AG04450 (cell line): ENCODE measurements at regions not wholly inside any gene's neighbourhood (a gene's known extent, or its start where the extent isn't known, plus 50 kb on each side); places are given as distances from the start of the nearest gene placed in this dataset.

Source experiments
- CTCF ChIA-PET: fragments of 300-600, 350-600 bp; formaldehyde crosslinking; extraction: SDS; loops from one replicate; lab custom pipeline; 2022; ENCODE audit warnings: antibody characterized with exemption, inconsistent platforms; lab: Charles Lee
- POLR2A ChIA-PET: fragments of 350-600 bp; formaldehyde crosslinking; extraction: SDS; loops from one replicate; lab custom pipeline; 2021; ENCODE audit warnings: antibody characterized with exemption, inconsistent platforms; lab: Yijun Ruan, JAX
- DNase-seq: peaks from one replicate; pipeline ENCODE4 v3.0.0-alpha.2; 2011; ENCODE audit warnings: low read depth, low spot score
- H3K27ac ChIP-seq: one replicate; pipeline ENCODE4 v1.5.1; 2012; ENCODE audit warnings: low read depth, low read length, control low read depth
- H3K27me3 ChIP-seq: one replicate; pipeline ENCODE4 v1.6.0; 2012; ENCODE audit warnings: low read length; ENCODE audit not compliant: control insufficient read depth, insufficient read depth
- H3K4me3 ChIP-seq: 2 replicates; pipeline ENCODE4 v1.5.1; 2011; ENCODE audit warnings: mild to moderate bottlenecking, low read depth, low read length, control low read depth
- H3K9me3 ChIP-seq: 2 replicates; pipeline ENCODE4 v1.5.1; 2012; ENCODE audit warnings: low read length; ENCODE audit not compliant: control insufficient read depth, insufficient read depth
- TF ChIP-seq, protein P1 (sequence below): IDR thresholded peaks from 2 replicates; pipeline ENCODE4 v1.5.1; 2011; ENCODE audit warnings: low read depth, low read length, control low read depth, inconsistent platforms

GRCh38 chr5:125415126-125415525, 668.7 kb upstream of the ZNF608 start:
- ChIA-PET POLR2A (no interaction called here), CTCF (no interaction called here)
- Histone ChIP-seq H3K9me3 (no peaks in the 10 kb centered on the region), H3K27ac (no peak overlapping the region), H3K4me3 (no peak overlapping the region), H3K27me3 (no peaks in the 10 kb centered on the region)
- no peak for DNase-seq
- TF ChIP-seq, protein P1, sequence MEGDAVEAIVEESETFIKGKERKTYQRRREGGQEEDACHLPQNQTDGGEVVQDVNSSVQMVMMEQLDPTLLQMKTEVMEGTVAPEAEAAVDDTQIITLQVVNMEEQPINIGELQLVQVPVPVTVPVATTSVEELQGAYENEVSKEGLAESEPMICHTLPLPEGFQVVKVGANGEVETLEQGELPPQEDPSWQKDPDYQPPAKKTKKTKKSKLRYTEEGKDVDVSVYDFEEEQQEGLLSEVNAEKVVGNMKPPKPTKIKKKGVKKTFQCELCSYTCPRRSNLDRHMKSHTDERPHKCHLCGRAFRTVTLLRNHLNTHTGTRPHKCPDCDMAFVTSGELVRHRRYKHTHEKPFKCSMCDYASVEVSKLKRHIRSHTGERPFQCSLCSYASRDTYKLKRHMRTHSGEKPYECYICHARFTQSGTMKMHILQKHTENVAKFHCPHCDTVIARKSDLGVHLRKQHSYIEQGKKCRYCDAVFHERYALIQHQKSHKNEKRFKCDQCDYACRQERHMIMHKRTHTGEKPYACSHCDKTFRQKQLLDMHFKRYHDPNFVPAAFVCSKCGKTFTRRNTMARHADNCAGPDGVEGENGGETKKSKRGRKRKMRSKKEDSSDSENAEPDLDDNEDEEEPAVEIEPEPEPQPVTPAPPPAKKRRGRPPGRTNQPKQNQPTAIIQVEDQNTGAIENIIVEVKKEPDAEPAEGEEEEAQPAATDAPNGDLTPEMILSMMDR, result no peak

DNA sequence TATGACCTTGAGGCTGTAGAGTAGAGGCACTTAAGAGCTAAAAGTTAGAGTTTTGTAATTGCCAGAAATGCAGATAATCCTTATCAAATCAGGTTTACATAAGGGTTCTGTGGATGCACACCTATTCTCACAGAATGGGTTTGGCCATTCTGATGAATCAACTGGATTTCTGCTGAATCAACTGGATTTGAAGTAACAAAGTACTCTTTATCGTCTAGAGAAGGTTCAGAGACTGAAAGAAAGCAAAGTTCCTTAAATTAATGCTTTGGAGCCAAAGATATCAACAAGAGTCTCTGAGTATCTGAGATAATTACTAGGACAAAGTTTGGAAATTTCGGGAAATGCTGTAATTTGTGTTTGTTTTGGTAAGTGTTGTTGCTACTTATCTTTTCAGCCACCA, 669.6 kb upstream of the ZNF608 start:
- CTCF ChIA-PET, result interaction anchor here (0.5 kb wide), 1 partner anchor 419 kb away, joined by 4 read pairs; no protein-coding TSS in a partner anchor
- no peak for DNase-seq
- Histone ChIP-seq H3K27me3 (no peaks in the 10 kb centered on the region), H3K9me3 (no peaks in the 10 kb centered on the region), H3K27ac (no peak overlapping the region), H3K4me3 (no peak overlapping the region)
- POLR2A ChIA-PET, result no interaction called here
- TF ChIP-seq, protein P1, result no peak

- H3K27me3 ChIP-seq, result no peaks in the 10 kb centered on the region
- H3K4me3 ChIP-seq, result no peak overlapping the region
- no peaks in the 10 kb centered on the region for H3K9me3 ChIP-seq
- H3K27ac ChIP-seq, result no peak overlapping the region
- TF ChIP-seq, protein P1, result no peak
- POLR2A ChIA-PET, result no interaction called here
- CTCF ChIA-PET, result no interaction called here
- DNase-seq, result no peak
Observed at GRCh38 chr5:125421006-125421405, 674.6 kb upstream of the ZNF608 start.

- CTCF ChIA-PET, result no interaction called here
- no peak for DNase-seq
- TF ChIP-seq, protein P1, result no peak
- H3K4me3 ChIP-seq, result no peak overlapping the region
- H3K9me3 ChIP-seq, result no peaks in the 10 kb centered on the region
- no peak overlapping the region for H3K27ac ChIP-seq
- POLR2A ChIA-PET, result no interaction called here
- H3K27me3 ChIP-seq, result no peaks in the 10 kb centered on the region
Observed at GRCh38 chr5:125422342-125422741, 675.9 kb upstream of the ZNF608 start.

GRCh38 chr5:125424402-125425141, 678.1 kb upstream of the ZNF608 start:
- Histone ChIP-seq H3K4me3 (no peak overlapping the region), H3K27ac (no peak overlapping the region), H3K27me3 (no peaks in the 10 kb centered on the region), H3K9me3 (no peaks in the 10 kb centered on the region)
- TF ChIP-seq, protein P1, result no peak
- no peak for DNase-seq
- CTCF ChIA-PET, result no interaction called here
- POLR2A ChIA-PET, result no interaction called here
